ENCODE measurements at regions not wholly inside any gene's neighbourhood (a gene's known extent, or its start where the extent isn't known, plus 50 kb on each side); places are given as distances from the start of the nearest gene placed in this dataset.

GRCh38 chr12:107547389-107547788 is 138.2 kb upstream of the PWP1 start:
- TF ChIP-seq CTCF (IDR thresholded peaks at IDR 0.05) (no peak), POLR2A (IDR thresholded peaks at IDR 0.05) (no peak)

Data from body of pancreas (tissue), 4 donors.